HG03378 (cell line): ENCODE measurements at regions not wholly inside any gene's neighbourhood (a gene's known extent, or its start where the extent isn't known, plus 50 kb on each side); places are given as distances from the start of the nearest gene placed in this dataset.

Experiments used
- ATAC-seq: cut with Tn5 transposase; IDR thresholded peaks from one replicate; pipeline ENCODE4 v1.9.1; 2021; ENCODE audit warnings: mild to moderate bottlenecking, moderate library complexity; ENCODE audit not compliant: unreplicated experiment

GRCh38 chr4:137640838-137641158 is 108.5 kb upstream of the PCDH18 start:
- no peak for ATAC-seq

DNA sequence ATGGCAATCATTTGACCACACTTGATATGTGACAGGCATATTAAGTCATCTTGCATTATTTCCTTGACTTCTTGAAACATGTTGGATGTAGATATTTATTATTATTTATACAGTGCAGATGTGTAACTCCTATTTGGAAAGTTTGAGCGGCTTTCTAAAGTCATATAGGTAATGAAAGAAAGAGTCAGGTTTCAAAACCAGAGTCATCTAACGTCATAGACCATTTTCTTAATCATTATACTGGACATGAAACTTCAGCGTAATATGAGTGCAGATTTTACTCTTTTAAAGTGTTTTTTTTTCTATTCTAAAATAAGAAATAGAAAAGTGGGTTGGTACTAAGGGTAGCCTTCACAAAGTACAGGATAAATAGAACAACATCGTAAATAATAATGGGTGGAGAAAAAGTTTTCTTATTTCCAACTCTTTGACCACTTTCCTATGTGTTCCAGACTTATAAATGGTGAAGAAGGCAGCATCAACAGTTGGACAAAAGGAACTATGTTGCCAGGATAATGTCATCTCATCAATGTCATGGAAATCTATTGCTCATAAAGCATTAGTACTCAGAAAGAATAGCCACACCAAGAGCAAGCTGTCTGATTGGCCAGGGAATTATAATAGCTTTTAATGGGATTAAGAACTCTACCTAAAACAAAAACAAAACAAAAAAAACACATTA is 108.0 kb upstream of the PCDH18 start:
- peak; percentile 73 for ATAC-seq

DNA sequence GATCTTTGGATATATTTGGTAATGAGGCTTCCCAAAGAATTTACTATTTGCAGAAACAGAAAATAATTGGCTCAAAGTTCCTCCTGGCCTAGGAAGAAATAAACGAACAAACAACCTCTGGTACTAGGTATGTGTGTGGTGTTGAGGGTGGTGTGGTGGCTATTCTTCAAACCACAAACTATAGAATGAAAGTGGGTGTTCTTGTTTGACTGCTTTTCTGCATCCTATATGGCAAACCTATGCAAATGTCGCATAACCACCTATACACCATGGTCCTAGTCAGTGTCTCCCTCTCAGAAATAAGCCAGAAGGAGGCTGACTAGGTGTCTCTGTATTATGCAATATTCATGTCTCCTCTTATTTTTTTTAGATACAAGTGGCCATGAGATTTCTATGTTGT is 106.6 kb upstream of the PCDH18 start:
- ATAC-seq = no peak

DNA sequence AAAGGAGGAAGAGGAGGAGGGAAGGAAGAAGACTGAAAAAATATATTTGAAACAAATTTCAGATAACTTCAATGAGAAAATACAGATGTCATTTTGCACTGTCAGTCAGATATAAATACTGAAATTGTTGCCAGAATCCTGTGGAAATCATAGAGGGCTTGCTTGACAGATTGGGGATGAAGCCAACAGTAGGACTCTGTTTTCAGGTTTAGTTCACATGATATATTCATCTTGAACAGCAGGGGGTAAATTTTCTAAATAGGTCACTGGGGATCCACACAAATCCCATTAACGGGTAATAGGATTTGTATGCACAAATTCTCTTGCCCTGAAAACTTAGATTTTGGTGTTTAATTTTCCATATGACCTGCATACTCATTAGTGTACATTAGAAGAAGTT is 103.3 kb upstream of the PCDH18 start:
- ATAC-seq = no peak

- ATAC-seq = no peak
These were observed 102.8 kb upstream of the PCDH18 start for GRCh38 chr4:137635108-137635507.

DNA sequence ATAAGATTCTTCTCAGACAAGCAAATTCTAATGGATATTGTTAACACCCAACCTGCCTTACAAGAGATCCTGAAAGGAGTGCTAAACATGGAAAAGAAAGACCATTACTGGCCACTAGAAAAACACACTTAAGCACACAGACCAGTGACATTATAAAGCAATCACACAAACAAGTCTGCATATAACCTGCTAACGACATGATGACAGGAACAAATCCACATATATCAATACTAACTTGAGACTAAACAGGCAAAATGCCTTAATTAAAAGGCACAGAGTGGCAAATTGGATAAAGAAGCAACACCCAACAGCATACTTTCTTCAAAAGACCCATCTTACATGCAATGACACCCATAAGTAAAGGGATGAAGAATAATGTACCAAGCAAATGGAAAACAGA is 100.5 kb upstream of the PCDH18 start:
- no peak for ATAC-seq

DNA sequence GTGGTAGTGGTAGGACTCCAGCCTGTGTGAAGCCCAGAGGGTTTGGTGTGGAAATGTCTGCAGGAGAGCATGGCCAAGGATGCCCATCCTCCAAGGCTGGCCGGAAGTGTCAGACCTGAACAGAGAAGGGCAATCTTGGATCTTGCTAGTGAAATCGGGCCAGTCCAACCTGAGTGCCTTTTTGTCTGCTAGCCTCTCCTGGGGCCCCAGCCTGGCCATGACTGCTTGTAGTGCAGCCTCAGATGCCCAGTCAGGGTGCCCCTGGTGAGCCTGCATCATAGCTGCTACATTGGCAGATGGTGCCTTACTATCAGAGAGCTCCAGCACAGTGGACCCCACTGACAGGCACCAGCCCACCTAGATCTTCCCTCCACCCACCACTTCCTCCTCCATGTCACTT is 99.3 kb upstream of the PCDH18 start:
- ATAC-seq = no peak

- no peak for ATAC-seq
These were observed 98.0 kb upstream of the PCDH18 start for GRCh38 chr4:137630252-137630651.

DNA sequence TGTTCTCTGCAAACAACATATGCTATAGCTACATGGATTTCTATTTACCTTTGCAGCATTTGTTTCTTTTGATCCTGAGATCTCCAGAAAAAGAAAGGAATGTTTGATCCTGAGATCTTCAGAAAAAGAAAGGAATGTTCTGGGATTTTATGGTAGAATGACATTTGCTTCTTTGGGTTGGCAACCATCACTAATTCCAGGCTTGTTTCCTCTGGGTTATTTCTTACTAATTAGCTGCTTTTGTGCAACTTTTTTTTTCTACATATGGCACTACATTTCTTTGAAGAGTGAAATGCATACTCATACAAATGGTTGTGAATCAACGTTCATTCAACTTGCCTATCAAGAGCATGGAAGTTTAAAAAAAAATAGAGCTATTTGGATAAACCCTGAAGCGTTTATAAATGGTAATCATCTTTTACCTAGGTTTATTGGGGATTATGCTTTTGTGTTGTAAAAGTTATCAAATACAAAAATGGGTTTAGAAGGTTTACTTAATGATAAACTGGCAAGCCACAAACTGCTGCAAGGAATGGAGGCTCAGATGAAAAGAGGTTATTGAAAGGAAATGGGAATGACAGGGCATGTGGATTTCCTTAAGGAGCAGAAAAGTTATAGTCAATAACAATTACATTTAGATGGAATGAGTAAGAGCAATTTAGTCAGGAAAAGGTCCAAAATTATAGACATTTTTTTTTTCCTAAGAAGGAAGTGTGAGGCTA is 95.6 kb upstream of the PCDH18 start:
- ATAC-seq = no peak

- no peak for ATAC-seq
These were observed 94.8 kb upstream of the PCDH18 start for GRCh38 chr4:137626942-137627738.

DNA sequence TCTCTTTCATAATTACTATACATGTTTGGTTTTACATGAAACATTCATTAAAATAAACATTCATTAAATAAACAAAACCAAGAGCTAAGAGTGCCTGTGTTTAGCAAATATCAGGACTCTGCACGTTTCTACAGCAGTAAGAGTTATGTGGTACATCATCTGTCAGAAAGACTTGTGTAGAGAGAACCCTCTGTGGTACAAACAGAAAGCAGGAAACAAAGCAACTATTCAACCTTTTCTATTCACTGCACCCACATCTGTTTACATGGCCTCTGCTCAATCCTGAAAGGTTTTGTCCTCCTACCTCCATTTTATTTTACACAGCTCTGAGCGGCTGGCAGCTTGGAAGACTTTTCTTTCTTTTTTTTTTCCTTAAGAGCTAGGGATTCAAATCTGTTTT is 90.7 kb upstream of the PCDH18 start:
- ATAC-seq = no peak

- ATAC-seq = no peak
These were observed 88.8 kb upstream of the PCDH18 start for GRCh38 chr4:137621056-137621455.

GRCh38 chr4:137614491-137614890 is 82.2 kb upstream of the PCDH18 start:
- no peak for ATAC-seq

DNA sequence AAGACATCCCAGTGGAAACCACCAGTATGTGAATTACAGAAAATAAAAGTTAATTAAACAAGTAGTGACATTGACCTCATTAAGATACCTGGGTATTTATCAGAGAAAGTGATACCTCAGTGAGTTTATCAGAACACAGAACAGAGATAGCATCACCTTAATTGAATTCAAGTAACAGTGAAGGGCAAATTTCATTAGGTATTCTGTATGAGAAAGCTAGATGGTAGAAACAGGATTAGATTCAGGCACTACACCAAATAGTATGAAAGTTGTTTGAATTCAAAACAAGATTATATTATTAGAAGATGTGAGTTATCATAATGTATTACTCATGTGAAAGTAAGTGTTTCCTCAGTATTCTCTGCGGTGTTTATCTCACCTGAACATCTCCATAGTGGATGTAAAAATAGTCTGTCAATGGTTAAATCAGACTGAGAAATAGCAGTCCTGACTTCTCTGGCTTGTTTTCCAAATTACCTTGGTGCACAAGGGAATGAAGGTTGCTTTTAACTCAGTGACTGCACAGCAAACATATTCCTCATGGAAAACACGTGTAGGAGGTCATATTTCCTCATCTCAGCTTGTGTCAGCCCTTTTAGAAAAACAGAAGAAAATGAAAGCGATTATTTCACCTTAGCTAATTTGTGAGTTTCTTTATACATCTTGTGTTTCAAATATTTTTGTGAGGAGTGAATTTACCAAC is 79.9 kb upstream of the PCDH18 start:
- ATAC-seq = no peak

DNA sequence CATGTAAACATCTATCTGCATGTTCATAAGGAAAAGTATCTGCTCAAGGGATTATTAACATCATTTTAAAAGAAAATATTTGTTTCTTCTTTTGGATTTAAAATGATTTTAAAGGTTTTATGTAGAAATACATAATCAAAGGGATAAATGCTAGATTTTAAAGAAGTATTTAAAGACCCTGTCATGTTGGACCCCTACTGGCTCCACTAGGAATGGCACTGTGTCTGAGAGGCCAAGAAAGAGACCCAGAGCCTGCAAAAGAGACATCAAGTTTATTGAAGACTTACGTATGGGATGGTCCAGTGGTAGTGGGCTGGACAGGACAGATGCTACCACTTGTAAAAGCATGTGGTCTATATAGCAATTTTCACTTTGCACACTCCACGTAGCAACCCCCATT is 78.7 kb upstream of the PCDH18 start:
- ATAC-seq = no peak

DNA sequence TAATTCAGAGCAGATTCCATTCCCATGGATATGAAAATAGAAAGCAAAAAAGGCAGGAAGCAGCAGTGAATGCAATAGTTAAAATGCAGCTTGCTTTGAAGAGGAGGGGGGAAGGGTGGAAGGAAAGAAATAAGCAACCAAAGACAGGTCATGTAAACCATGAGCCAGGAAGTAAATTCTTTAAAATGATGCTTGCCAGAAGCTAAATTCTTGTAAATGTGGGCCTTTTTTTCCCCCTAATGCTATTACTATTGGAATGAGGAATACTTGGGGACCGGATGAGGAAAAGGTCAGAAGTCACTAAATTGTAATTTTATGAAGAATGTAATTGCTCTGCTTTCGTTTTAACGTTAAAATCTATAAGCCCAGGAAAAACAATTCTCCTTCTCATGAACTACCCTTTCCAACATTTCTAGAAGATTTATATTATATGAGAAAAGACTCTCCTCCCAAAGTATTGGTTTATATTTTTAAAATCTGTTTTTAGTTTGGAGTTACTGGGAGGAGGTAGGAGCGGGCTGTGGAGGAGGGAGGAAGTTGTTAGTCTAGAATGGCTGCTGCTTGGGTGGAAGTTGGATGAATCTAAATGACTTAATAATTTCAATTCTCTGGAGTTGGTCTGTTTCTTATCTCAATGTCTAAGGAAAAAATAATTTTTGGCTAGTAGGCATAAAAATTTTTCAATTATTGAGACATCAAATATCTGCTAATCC is 77.6 kb upstream of the PCDH18 start:
- no peak for ATAC-seq

DNA sequence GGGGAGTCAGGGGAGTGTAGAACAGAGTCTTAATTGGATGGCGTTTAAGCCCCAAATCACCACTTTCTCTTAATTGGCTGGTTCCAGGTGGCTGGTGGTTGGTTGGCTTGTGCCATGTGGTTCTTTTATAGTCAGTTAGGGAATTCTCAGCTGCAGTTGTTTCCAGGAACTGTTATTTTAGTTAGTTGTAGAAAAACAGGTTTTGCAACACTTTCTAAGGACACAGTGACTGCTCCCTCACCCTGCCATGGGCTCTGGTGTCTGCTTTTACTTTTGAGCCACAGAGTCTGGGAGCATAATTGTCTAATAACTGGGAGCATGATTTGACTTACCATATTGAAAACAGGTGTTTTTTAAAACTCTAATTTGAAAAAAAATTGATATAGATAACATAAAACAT is 75.8 kb upstream of the PCDH18 start:
- ATAC-seq = no peak

DNA sequence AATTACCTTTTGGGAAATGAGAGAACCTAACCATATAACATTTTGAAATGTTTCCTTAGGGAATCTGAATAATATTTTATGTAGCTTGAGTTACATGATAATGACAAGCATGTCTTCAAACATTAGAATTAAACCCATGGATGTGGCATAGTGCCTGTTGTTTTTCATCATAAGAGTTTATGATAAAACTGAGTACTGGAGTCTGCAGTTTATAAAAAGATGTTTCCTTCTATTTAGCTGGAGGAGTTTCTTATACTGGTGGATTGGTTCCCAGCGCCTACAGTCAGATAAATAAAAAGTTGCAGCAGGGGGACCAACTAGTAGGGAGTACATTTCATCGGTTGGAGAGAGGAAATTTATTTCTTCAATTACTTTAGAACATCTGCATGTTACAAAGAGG is 70.1 kb upstream of the PCDH18 start:
- ATAC-seq = no peak

DNA sequence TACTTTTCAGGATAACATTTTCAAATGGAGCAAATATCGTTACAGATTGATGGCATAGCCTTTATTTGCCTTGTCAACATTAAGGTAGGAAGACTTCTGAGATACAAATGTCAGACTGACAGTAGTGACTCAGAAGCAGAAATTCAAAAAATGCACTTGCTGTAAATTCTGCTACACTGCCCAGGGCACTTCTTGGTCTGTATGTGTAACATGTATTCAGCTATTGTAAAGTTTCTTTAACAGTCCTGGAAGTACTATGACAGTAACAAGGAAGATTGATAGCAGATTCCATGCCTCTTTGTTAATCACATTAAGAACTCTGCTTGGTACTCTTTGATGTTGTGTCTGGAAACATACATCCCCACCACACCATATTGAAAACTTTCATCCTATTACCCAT is 69.6 kb upstream of the PCDH18 start:
- ATAC-seq = no peak

GRCh38 chr4:137599734-137600133 is 67.4 kb upstream of the PCDH18 start:
- ATAC-seq = no peak
